WTC11 (cell line): ENCODE measurements at regions not wholly inside any gene's neighbourhood (a gene's known extent, or its start where the extent isn't known, plus 50 kb on each side); places are given as distances from the start of the nearest gene placed in this dataset.

ENCODE experiments used
- ATAC-seq: fragments of 200-7000 bp; cut with Tn5 transposase; 2 replicates; pipeline ENCODE4 v1.10.0; 2021; ENCODE audit warnings: mild to moderate bottlenecking, moderate library complexity
- CTCF ChIA-PET: fragments of 300-600 bp; sonication (Branson Sonifier 250); formaldehyde crosslinking; loops from one replicate; lab custom pipeline; 2021; ENCODE audit warnings: antibody characterized with exemption; lab: Charles Lee
- POLR2A ChIA-PET: fragments of 350-600 bp; sonication (Branson Sonifier 250); formaldehyde crosslinking; loops from one replicate; lab custom pipeline; 2021; ENCODE audit warnings: antibody characterized with exemption; lab: Charles Lee
- DNase-seq: peaks from one replicate; pipeline ENCODE4 v3.0.0; 2021; ENCODE audit warnings: low spot score
- H3K27ac Mint-ChIP-seq: 2 replicates; pipeline ENCODE4 v1.8.0; 2021; ENCODE audit warnings: mixed read lengths
- H3K27me3 Mint-ChIP-seq: 2 replicates; pipeline ENCODE4 v1.8.0; 2021; ENCODE audit warnings: low read depth, mild to moderate bottlenecking, moderate library complexity, mixed read lengths
- H3K36me3 Mint-ChIP-seq: 2 replicates; pipeline ENCODE4 v1.8.0; 2021; ENCODE audit warnings: mixed read lengths
- H3K4me1 Mint-ChIP-seq: 2 replicates; pipeline ENCODE4 v1.8.0; 2022; ENCODE audit warnings: mixed read lengths
- H3K4me3 Mint-ChIP-seq: 2 replicates; pipeline ENCODE4 v1.8.0; 2021; ENCODE audit warnings: mild to moderate bottlenecking, moderate library complexity, mixed read lengths
- H3K9me3 Mint-ChIP-seq: 2 replicates; pipeline ENCODE4 v1.8.0; 2021; ENCODE audit warnings: mixed read lengths
- ATF2 ChIP-seq: sonication (generic); formaldehyde crosslinking; IDR thresholded peaks from 2 replicates; pipeline ENCODE4 v1.8.1; 2022; ENCODE audit warnings: low read depth, missing genetic modification reagents, borderline replicate concordance
- CREB1 ChIP-seq: sonication (generic); formaldehyde crosslinking; IDR thresholded peaks from 2 replicates; pipeline ENCODE4 v1.8.0; 2023; ENCODE audit warnings: mild to moderate bottlenecking, missing genetic modification reagents
- CREM ChIP-seq: sonication (generic); formaldehyde crosslinking; IDR thresholded peaks from 2 replicates; pipeline ENCODE4 v1.8.1; 2022; ENCODE audit warnings: mild to moderate bottlenecking, missing genetic modification reagents, moderate library complexity
- CTCF ChIP-seq: fragments of 200-600 bp; IDR thresholded peaks from 2 replicates; pipeline ENCODE4 v1.8.0; 2022; ENCODE audit warnings: antibody characterized with exemption
- E2F1 ChIP-seq: sonication (generic); formaldehyde crosslinking; IDR thresholded peaks from 2 replicates; pipeline ENCODE4 v1.8.0; 2022; ENCODE audit warnings: mild to moderate bottlenecking, missing genetic modification reagents
- E2F4 ChIP-seq: sonication (generic); formaldehyde crosslinking; IDR thresholded peaks from 2 replicates; pipeline ENCODE4 v1.8.1; 2022; ENCODE audit warnings: low read depth, mild to moderate bottlenecking, moderate library complexity, missing genetic modification reagents, borderline replicate concordance
- ELF4 ChIP-seq: sonication (generic); formaldehyde crosslinking; IDR thresholded peaks from 2 replicates; pipeline ENCODE4 v1.8.1; 2022; ENCODE audit warnings: low read depth, mild to moderate bottlenecking, moderate library complexity, missing genetic modification reagents
- EMX1 ChIP-seq: fragments of 250-450 bp; sonication (Bioruptor Pico); IDR thresholded peaks from 2 replicates; pipeline ENCODE4 v1.8.0; 2021; ENCODE audit warnings: mild to moderate bottlenecking
- ETV6 ChIP-seq: sonication (generic); formaldehyde crosslinking; IDR thresholded peaks from 2 replicates; pipeline ENCODE4 v1.8.1; 2022; ENCODE audit warnings: mild to moderate bottlenecking, missing genetic modification reagents
- MAX ChIP-seq: sonication (generic); formaldehyde crosslinking; IDR thresholded peaks from 2 replicates; pipeline ENCODE4 v1.8.0; 2022; ENCODE audit warnings: mild to moderate bottlenecking, missing genetic modification reagents
- NFYB ChIP-seq: sonication (generic); formaldehyde crosslinking; conservative IDR thresholded peaks from 2 replicates; pipeline ENCODE4 v1.8.0; 2022; ENCODE audit warnings: low read depth, missing genetic modification reagents
- NR1H2 ChIP-seq: sonication (generic); formaldehyde crosslinking; IDR thresholded peaks from 2 replicates; pipeline ENCODE4 v1.9.0; 2021; ENCODE audit warnings: mild to moderate bottlenecking, moderate library complexity, missing genetic modification reagents
- PRRX2 ChIP-seq: fragments of 250-450 bp; sonication (Bioruptor Pico); IDR thresholded peaks from 2 replicates; pipeline ENCODE4 v1.8.0; 2021; ENCODE audit warnings: mild to moderate bottlenecking
- SMAD4 ChIP-seq: sonication (generic); formaldehyde crosslinking; IDR thresholded peaks from 2 replicates; pipeline ENCODE4 v1.8.0; 2022; ENCODE audit warnings: mild to moderate bottlenecking, missing genetic modification reagents
- SOX15 ChIP-seq: fragments of 250-450 bp; sonication (Bioruptor Pico); IDR thresholded peaks from 2 replicates; pipeline ENCODE4 v1.9.0; 2021; ENCODE audit warnings: mild to moderate bottlenecking
- STAT6 ChIP-seq: sonication (generic); formaldehyde crosslinking; conservative IDR thresholded peaks from 2 replicates; pipeline ENCODE4 v1.8.1; 2023; ENCODE audit warnings: mild to moderate bottlenecking, low read depth, missing genetic modification reagents, moderate library complexity
- USF1 ChIP-seq: sonication (generic); formaldehyde crosslinking; IDR thresholded peaks from 2 replicates; pipeline ENCODE4 v1.8.0; 2022; ENCODE audit warnings: mild to moderate bottlenecking, missing genetic modification reagents
- ZBTB21 ChIP-seq: sonication (generic); formaldehyde crosslinking; IDR thresholded peaks from 2 replicates; pipeline ENCODE4 v1.8.1; 2023; ENCODE audit warnings: mild to moderate bottlenecking, missing genetic modification reagents, borderline replicate concordance
- ZNF121 ChIP-seq: sonication (generic); formaldehyde crosslinking; IDR thresholded peaks from 2 replicates; pipeline ENCODE4 v1.8.0; 2023; ENCODE audit warnings: missing genetic modification reagents
- ZNF138 ChIP-seq: sonication (generic); formaldehyde crosslinking; conservative IDR thresholded peaks from 2 replicates; pipeline ENCODE4 v1.8.1; 2022; ENCODE audit warnings: mild to moderate bottlenecking, moderate library complexity, missing genetic modification reagents
- ZNF263 ChIP-seq: sonication (generic); formaldehyde crosslinking; IDR thresholded peaks from 2 replicates; pipeline ENCODE4 v1.8.1; 2022; ENCODE audit warnings: low read depth, mild to moderate bottlenecking, moderate library complexity, missing genetic modification reagents
- ZNF317 ChIP-seq: sonication (generic); formaldehyde crosslinking; IDR thresholded peaks from 2 replicates; pipeline ENCODE4 v1.8.1; 2023; ENCODE audit warnings: low read depth, mild to moderate bottlenecking, moderate library complexity, missing genetic modification reagents, borderline replicate concordance
- ZNF416 ChIP-seq: fragments of 250-450 bp; sonication (Bioruptor Pico); IDR thresholded peaks from 2 replicates; pipeline ENCODE4 v1.9.0; 2021; ENCODE audit warnings: mild to moderate bottlenecking, inconsistent platforms

- ATAC-seq = no peak
- Mint-ChIP-seq H3K27ac (no peak overlapping the region), H3K27me3 (peaks cover 87% of the 10 kb centered on the region), H3K4me1 (peaks cover 8% of the 10 kb centered on the region), H3K9me3 (0 out of 2 replicates have a peak, but pooled peaks cover 10% of the 10 kb centered on the region), H3K36me3 (peaks cover 2% of the 10 kb centered on the region; the same call in 1 of the 2 replicates), H3K4me3 (no peak overlapping the region)
- CTCF ChIA-PET = no interaction called here
- POLR2A ChIA-PET = no interaction called here
- no peak for TF ChIP-seq EMX1 (CRISPR knock-in tag)
- TF ChIP-seq ZNF138 (CRISPR knock-in tag) = no peak
- no peak for TF ChIP-seq ZNF263 (CRISPR knock-in tag)
- TF ChIP-seq NFYB (CRISPR knock-in tag) = no peak
- no peak for TF ChIP-seq STAT6 (CRISPR knock-in tag)
- no peak for TF ChIP-seq SOX15 (CRISPR knock-in tag)
- no peak for TF ChIP-seq E2F1 (CRISPR knock-in tag)
- TF ChIP-seq ATF2 (CRISPR knock-in tag) = no peak
- TF ChIP-seq E2F4 (CRISPR knock-in tag) = no peak
- TF ChIP-seq ZNF121 (CRISPR knock-in tag) = no peak
- no peak for TF ChIP-seq ETV6 (CRISPR knock-in tag)
- no peak for TF ChIP-seq CREB1 (CRISPR knock-in tag)
- no peak for TF ChIP-seq NR1H2 (CRISPR knock-in tag)
- no peak for DNase-seq
Measured at GRCh38 chr7:4629287-4629895, 52.7 kb upstream of the FOXK1 start.

GRCh38 chr7:4631380-4632179 lies 50.5 kb upstream of the FOXK1 start:
- Mint-ChIP-seq H3K27ac (no peak overlapping the region), H3K9me3 (no peaks in the 10 kb centered on the region), H3K36me3 (no peaks in the 10 kb centered on the region), H3K27me3 (peaks cover 71% of the 10 kb centered on the region), H3K4me3 (peak overlapping the region; percentile 60), H3K4me1 (peaks cover 8% of the 10 kb centered on the region)
- DNase-seq (peak; percentile 67), ATAC-seq (peak; percentile 88)
- CTCF ChIA-PET = interaction anchor here (0.6 to 2.6 kb wide), 19 partner anchors 10 to 863 kb away, joined by 3 to 24 read pairs (median 4); no protein-coding TSS in a partner anchor
- POLR2A ChIA-PET = interaction anchor here (0.6 kb wide), 1 partner anchor 64 kb away, joined by 3 read pairs; no protein-coding TSS in a partner anchor
- TF ChIP-seq CTCF (0 out of 2 replicates have a peak, but pooled peaks have one; percentile 17), PRRX2 (CRISPR knock-in tag) (no peak), ZBTB21 (CRISPR knock-in tag) (no peak), ZNF416 (CRISPR knock-in tag) (no peak), CREM (CRISPR knock-in tag) (no peak), ELF4 (CRISPR knock-in tag) (no peak), ZNF263 (CRISPR knock-in tag) (no peak), SMAD4 (CRISPR knock-in tag) (no peak), USF1 (CRISPR knock-in tag) (peak; percentile 35; the same call in 1 of the 2 replicates), ZNF317 (CRISPR knock-in tag) (no peak), MAX (peak; percentile 34; the same call in 1 of the 2 replicates)
